ENCODE measurements at regions not wholly inside any gene's neighbourhood (a gene's known extent, or its start where the extent isn't known, plus 50 kb on each side); places are given as distances from the start of the nearest gene placed in this dataset.

DNA sequence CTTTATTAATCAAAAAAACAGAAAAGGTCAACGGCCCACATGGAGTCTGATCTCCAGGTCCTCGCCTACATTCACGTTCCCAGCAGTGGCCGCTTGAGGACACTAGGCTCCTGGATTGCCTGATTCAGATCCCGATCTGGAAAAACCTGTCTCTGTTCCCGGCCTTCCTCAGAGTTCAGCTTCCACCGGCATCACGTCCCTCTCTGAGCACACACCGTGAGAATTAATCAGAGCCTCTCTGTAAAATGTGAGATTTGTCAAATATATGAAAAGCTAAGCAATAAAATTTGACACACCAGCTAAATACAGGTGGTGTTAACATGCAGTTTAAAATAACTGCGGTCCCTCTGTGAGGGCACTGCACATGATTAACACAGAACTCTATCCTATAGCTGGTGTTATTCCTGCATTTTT lies 122.8 kb upstream of the COL21A1 start:
- ChIA-PET CTCF (ENCODE audit: partially characterized antibody) (interaction anchor here (0.7 to 3.0 kb wide), 28 partner anchors 8 to 388 kb away, joined by 3 to 11 read pairs (median 3); no protein-coding TSS in a partner anchor), POLR2A (ENCODE audit: partially characterized antibody) (no interaction called here)
- Histone ChIP-seq H3K36me3 (ENCODE audit: control insufficient read depth in 2 of 4, insufficient read depth in 4 of 4, low read length in 3 of 4) (no peaks in the 10 kb centered on the region), H2BK12ac (ENCODE audit: low read depth, low read length) (no peak overlapping the region), H2AFZ (ENCODE audit: low read length) (no peak overlapping the region), H3K23ac (ENCODE audit: insufficient read length) (no peak overlapping the region), H3K56ac (replicated peaks; ENCODE audit: insufficient read length, low read depth, low read length) (no peak overlapping the region), H3K4me3 (ENCODE audit: extremely low read depth in 1 of 4, insufficient read depth in 2 of 4, low read depth in 3 of 4, low read length in 4 of 4) (no peak overlapping the region), H2BK20ac (ENCODE audit: low read length) (no peak overlapping the region), H3K4ac (replicated peaks; ENCODE audit: insufficient read length, low read depth, low read length) (no peak overlapping the region), H3K4me1 (replicated peaks in 1 of 4; ENCODE audit: control insufficient read depth in 3 of 4, insufficient read depth in 4 of 4, low read length in 3 of 4) (no peaks in the 10 kb centered on the region; a peak in 1 of 7 replicates), H3K18ac (ENCODE audit: extremely low read depth, low read length) (no peak overlapping the region), H3K79me2 (ENCODE audit: control insufficient read depth in 1 of 2, insufficient read depth in 2 of 2, low read length in 2 of 2) (no peaks in the 10 kb centered on the region), H4K8ac (ENCODE audit: extremely low read depth, insufficient read depth, low read length) (no peak overlapping the region), H2BK120ac (replicated peaks; ENCODE audit: low read depth, low read length) (no peak overlapping the region), H3K79me1 (ENCODE audit: low read depth, low read length) (no peaks in the 10 kb centered on the region), H3K14ac (ENCODE audit: insufficient read length) (no peak overlapping the region), H3K27me3 (replicated peaks in 1 of 4; ENCODE audit: control insufficient read depth in 3 of 4, extremely low read depth in 1 of 4, insufficient read depth in 3 of 4, low read length in 3 of 4) (no peaks in the 10 kb centered on the region), H3K23me2 (ENCODE audit: low read depth, low read length) (no peaks in the 10 kb centered on the region), H2AK5ac (ENCODE audit: low read depth, low read length) (no peak overlapping the region), H3K4me2 (ENCODE audit: insufficient read depth in 1 of 2, low read depth in 2 of 2, low read length in 2 of 2) (no peak overlapping the region), H3K9ac (replicated peaks in 1 of 4; ENCODE audit: extremely low read depth in 1 of 4, low read depth in 3 of 4, low read length in 3 of 4) (no peak overlapping the region), H2BK15ac (ENCODE audit: low read length) (no peak overlapping the region), H3K9me3 (ENCODE audit: insufficient read depth in 2 of 2, low read depth in 1 of 2, low read length in 1 of 2) (no peaks in the 10 kb centered on the region), H4K20me1 (replicated peaks in 1 of 2; ENCODE audit: control insufficient read depth in 1 of 2, insufficient read depth in 2 of 2, low read length in 2 of 2) (no peaks in the 10 kb centered on the region), H3K27ac (ENCODE audit: low read depth, low read length) (no peak overlapping the region), H4K91ac (replicated peaks; ENCODE audit: insufficient read length, low read length) (no peak overlapping the region), H4K5ac (ENCODE audit: insufficient read length, low read depth, low read length) (no peak overlapping the region), H2BK5ac (ENCODE audit: low read depth, low read length) (no peak overlapping the region)
- TF ChIP-seq SUZ12 (IDR thresholded peaks at IDR 0.05; ENCODE audit: low read length) (no peak), NRF1 (IDR thresholded peaks at IDR 0.05; ENCODE audit: low read depth, low read length) (no peak), BACH1 (IDR thresholded peaks at IDR 0.05; ENCODE audit: low read length) (no peak), RAD21 (IDR thresholded peaks at IDR 0.05 in 1 of 2, conservative IDR thresholded peaks at IDR 0.05 in 1 of 2; ENCODE audit: low read depth in 2 of 2, low read length in 2 of 2) (peak; percentile 83 to 87), HDAC2 (IDR thresholded peaks at IDR 0.05; ENCODE audit: borderline replicate concordance in 1 of 2, low read depth in 2 of 2, low read length in 2 of 2) (no peak)
- TF ChIP-seq, protein P1, sequence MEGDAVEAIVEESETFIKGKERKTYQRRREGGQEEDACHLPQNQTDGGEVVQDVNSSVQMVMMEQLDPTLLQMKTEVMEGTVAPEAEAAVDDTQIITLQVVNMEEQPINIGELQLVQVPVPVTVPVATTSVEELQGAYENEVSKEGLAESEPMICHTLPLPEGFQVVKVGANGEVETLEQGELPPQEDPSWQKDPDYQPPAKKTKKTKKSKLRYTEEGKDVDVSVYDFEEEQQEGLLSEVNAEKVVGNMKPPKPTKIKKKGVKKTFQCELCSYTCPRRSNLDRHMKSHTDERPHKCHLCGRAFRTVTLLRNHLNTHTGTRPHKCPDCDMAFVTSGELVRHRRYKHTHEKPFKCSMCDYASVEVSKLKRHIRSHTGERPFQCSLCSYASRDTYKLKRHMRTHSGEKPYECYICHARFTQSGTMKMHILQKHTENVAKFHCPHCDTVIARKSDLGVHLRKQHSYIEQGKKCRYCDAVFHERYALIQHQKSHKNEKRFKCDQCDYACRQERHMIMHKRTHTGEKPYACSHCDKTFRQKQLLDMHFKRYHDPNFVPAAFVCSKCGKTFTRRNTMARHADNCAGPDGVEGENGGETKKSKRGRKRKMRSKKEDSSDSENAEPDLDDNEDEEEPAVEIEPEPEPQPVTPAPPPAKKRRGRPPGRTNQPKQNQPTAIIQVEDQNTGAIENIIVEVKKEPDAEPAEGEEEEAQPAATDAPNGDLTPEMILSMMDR (IDR thresholded peaks at IDR 0.05; ENCODE audit: control extremely low read depth in 1 of 3, insufficient read depth in 1 of 3, low read depth in 1 of 3, low read length in 3 of 3): peak; percentile 58 to 69 (median 61)
- no peak for DNase-seq (ENCODE audit: low read depth in 1 of 2, low spot score in 2 of 2)
- 55% methylated on average over 10 of the region's 10 CpGs; no CpG with 5 or more reads in 1 of the 2 experiments for WGBS, 2 experiments (ENCODE audit: extremely low coverage in 1 of 2, insufficient coverage in 1 of 2, insufficient read length in 1 of 2, insufficient replicate concordance in 2 of 2, low coverage in 1 of 2, low lambda C conversion rate in 2 of 2, missing lambda C conversion rate in 1 of 2)
- FAIRE-seq: peak; percentile 76
